ENCODE measurements at regions not wholly inside any gene's neighbourhood (a gene's known extent, or its start where the extent isn't known, plus 50 kb on each side); places are given as distances from the start of the nearest gene placed in this dataset.
"Not testable (repeated sequence)": the region's sequence is repeated elsewhere in the genome, so short reads cannot be mapped to it uniquely, and the experiment has no call there.

- not testable (repeated sequence) for TF ChIP-seq POLR2A, EP300 (IDR thresholded peaks at IDR 0.05)
- TF ChIP-seq, protein P1, sequence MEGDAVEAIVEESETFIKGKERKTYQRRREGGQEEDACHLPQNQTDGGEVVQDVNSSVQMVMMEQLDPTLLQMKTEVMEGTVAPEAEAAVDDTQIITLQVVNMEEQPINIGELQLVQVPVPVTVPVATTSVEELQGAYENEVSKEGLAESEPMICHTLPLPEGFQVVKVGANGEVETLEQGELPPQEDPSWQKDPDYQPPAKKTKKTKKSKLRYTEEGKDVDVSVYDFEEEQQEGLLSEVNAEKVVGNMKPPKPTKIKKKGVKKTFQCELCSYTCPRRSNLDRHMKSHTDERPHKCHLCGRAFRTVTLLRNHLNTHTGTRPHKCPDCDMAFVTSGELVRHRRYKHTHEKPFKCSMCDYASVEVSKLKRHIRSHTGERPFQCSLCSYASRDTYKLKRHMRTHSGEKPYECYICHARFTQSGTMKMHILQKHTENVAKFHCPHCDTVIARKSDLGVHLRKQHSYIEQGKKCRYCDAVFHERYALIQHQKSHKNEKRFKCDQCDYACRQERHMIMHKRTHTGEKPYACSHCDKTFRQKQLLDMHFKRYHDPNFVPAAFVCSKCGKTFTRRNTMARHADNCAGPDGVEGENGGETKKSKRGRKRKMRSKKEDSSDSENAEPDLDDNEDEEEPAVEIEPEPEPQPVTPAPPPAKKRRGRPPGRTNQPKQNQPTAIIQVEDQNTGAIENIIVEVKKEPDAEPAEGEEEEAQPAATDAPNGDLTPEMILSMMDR (IDR thresholded peaks at IDR 0.05) = not testable (repeated sequence)
These were observed 110.8 kb upstream of the MSMB start for GRCh38 chr10:46156866-46157265.
